NB4 (cell line): ENCODE measurements at regions not wholly inside any gene's neighbourhood (a gene's known extent, or its start where the extent isn't known, plus 50 kb on each side); places are given as distances from the start of the nearest gene placed in this dataset.

Source experiments
- CTCF ChIP-seq: IDR thresholded peaks from one replicate; pipeline ENCODE4 v1.5.1; 2012; ENCODE audit warnings: low read depth, low read length
- MAX ChIP-seq: IDR thresholded peaks from 2 replicates; pipeline ENCODE4 v1.6.1; 2011; ENCODE audit warnings: low read depth, low read length
- POLR2A ChIP-seq: IDR thresholded peaks from 2 replicates; pipeline ENCODE4 v1.6.1; 2011; ENCODE audit warnings: mild to moderate bottlenecking; ENCODE audit not compliant: insufficient read length; ENCODE audit errors: extremely low read depth

- TF ChIP-seq CTCF (no peak), MAX (no peak), POLR2A (no peak)
These were observed 70.1 kb downstream of the DMP1 start for GRCh38 chr4:87720094-87720691.
